Esophagus muscularis mucosa (tissue), 4 donors: ENCODE measurements at regions not wholly inside any gene's neighbourhood (a gene's known extent, or its start where the extent isn't known, plus 50 kb on each side); places are given as distances from the start of the nearest gene placed in this dataset.

Source experiments
- DNase-seq: peaks from one replicate; pipeline ENCODE4 v3.0.0-alpha.2; 2017; ENCODE audit errors: extremely low spot score
- H3K27ac ChIP-seq, 4 donors: fragments of 200-600 bp; sonication (generic); replicated peaks in 1 of 4; 1 replicate in 3 of 4; 2 replicates in 1 of 4; pipeline ENCODE4 v1.5.1; 2016 to 2019; ENCODE audit warnings: mild to moderate bottlenecking in 1 of 4
- H3K27me3 ChIP-seq, 4 donors: fragments of 200-600 bp; sonication (generic); one replicate each; pipeline versions ENCODE4 v1.5.1 to v1.6.0; 2016 to 2019
- H3K36me3 ChIP-seq, 4 donors: fragments of 200-600 bp; sonication (generic); one replicate each; pipeline ENCODE4 v1.5.1; 2016 to 2019
- H3K4me1 ChIP-seq, 4 donors: fragments of 200-600 bp; sonication (generic); one replicate each; pipeline ENCODE4 v1.5.1; 2016 to 2019
- H3K4me3 ChIP-seq, 4 donors: fragments of 200-600 bp; sonication (generic); 1 replicate in 2 of 4; 2 replicates in 2 of 4; pipeline ENCODE4 v1.5.1; 2016 to 2019; ENCODE audit warnings: mild to moderate bottlenecking in 4 of 4, moderate library complexity in 1 of 4
- H3K9me3 ChIP-seq, 4 donors: fragments of 200-600 bp; sonication (generic); 1 replicate in 3 of 4; 2 replicates in 1 of 4; pipeline ENCODE4 v1.5.1; 2016 to 2019
- EP300 ChIP-seq: sonication (generic); formaldehyde crosslinking; IDR thresholded peaks from one replicate; pipeline ENCODE4 v1.6.1; 2017; ENCODE audit warnings: antibody characterized with exemption
- POLR2A ChIP-seq: fragments of 450-650 bp; IDR thresholded peaks from one replicate; pipeline ENCODE4 v1.6.1; 2017; ENCODE audit warnings: antibody characterized with exemption, moderate library complexity, mild to moderate bottlenecking, low read depth
- POLR2AphosphoS5 ChIP-seq, 2 donors: sonication (generic); formaldehyde crosslinking; IDR thresholded peaks; one replicate each; pipeline ENCODE4 v1.6.1; 2017; ENCODE audit warnings: antibody characterized with exemption in 2 of 2
- WGBS: methylation state at CpG from one replicate; pipeline ENCODE4 v1.1.5; 2018; 5-methylcytosine and 5-hydroxymethylcytosine counted together
- intact Hi-C: fragments of 100-400 bp; cut with DNase I; formaldehyde crosslinking; loops from one replicate; pipeline ENCODE4 v1.15.1; 2023
- TF ChIP-seq, protein P1 (sequence below), 3 experiments: fragments of 200-600 bp in 2 of 3; fragments of 450-650 bp in 1 of 3; sonication (generic) in 2 of 3; IDR thresholded peaks; one replicate each; pipeline ENCODE4 v1.5.1; 2017 to 2019; ENCODE audit warnings: antibody characterized with exemption in 3 of 3, mild to moderate bottlenecking in 2 of 3, moderate library complexity in 1 of 3

DNA sequence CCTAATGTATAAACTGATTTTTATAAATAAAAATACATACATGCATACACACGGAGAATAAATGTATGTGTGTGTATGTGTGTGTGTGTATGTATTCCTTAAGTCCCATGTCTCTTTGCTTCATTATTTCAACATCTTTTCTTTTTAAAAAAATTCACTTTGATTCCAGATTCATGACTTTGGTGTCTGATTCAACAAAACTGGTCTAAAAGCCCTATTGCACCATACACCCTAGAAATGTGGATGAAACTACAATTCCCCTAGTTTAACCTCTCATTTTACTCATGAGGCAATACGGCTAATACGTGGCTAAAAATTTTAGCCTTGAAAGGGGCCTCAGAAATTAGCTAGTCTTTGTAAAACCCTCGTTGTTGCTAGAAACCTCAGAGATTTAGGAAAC is 228.1 kb downstream of the ADAMTS9 start:
- TF ChIP-seq, protein P1, sequence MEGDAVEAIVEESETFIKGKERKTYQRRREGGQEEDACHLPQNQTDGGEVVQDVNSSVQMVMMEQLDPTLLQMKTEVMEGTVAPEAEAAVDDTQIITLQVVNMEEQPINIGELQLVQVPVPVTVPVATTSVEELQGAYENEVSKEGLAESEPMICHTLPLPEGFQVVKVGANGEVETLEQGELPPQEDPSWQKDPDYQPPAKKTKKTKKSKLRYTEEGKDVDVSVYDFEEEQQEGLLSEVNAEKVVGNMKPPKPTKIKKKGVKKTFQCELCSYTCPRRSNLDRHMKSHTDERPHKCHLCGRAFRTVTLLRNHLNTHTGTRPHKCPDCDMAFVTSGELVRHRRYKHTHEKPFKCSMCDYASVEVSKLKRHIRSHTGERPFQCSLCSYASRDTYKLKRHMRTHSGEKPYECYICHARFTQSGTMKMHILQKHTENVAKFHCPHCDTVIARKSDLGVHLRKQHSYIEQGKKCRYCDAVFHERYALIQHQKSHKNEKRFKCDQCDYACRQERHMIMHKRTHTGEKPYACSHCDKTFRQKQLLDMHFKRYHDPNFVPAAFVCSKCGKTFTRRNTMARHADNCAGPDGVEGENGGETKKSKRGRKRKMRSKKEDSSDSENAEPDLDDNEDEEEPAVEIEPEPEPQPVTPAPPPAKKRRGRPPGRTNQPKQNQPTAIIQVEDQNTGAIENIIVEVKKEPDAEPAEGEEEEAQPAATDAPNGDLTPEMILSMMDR (IDR thresholded peaks at IDR 0.05): no peak
- TF ChIP-seq POLR2A (no peak), EP300 (no peak), POLR2AphosphoS5 (IDR thresholded peaks at IDR 0.05) (no peak)
- peaks cover 0 to 7% (median 0%) of the 10 kb centered on the region in 4 donors for H3K4me1 ChIP-seq
- no peak overlapping the region for H3K27ac ChIP-seq
- WGBS: 89% methylated on average over 4 of the region's 4 CpGs
- no peaks in the 10 kb centered on the region for H3K36me3 ChIP-seq
- no peak overlapping the region for H3K4me3 ChIP-seq
- H3K9me3 ChIP-seq: no peaks in the 10 kb centered on the region
- no peak for DNase-seq
- intact Hi-C loops: no loop called here
- H3K27me3 ChIP-seq: no peaks in the 10 kb centered on the region

DNA sequence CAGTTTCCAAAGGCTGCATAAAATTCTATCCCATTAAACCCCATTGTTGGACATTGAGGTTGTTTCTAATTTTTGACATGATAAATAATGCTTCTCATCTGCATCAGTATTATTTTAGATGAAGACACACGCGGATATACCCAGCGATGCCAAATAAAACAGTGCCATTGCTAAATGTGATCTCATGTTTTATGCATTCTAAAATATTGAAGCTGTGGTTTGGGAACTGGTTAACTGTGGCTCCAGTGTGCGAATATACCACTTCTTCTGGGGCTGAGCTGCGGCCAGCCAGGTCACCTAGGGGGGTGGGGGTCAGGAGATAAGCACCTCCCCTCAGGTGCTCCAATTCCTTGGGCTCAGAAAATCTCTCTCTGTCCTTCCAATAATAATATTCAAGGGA is 230.0 kb downstream of the ADAMTS9 start:
- Histone ChIP-seq H3K27me3 (no peaks in the 10 kb centered on the region), H3K36me3 (no peaks in the 10 kb centered on the region), H3K27ac (no peak overlapping the region), H3K9me3 (no peaks in the 10 kb centered on the region), H3K4me3 (no peak overlapping the region), H3K4me1 (peaks cover 0 to 7% (median 0%) of the 10 kb centered on the region in 4 donors)
- no peak for DNase-seq
- intact Hi-C loops: no loop called here
- WGBS: 83% methylated on average over 5 of the region's 5 CpGs
- TF ChIP-seq POLR2A (no peak), POLR2AphosphoS5 (IDR thresholded peaks at IDR 0.05) (no peak), EP300 (no peak)
- TF ChIP-seq, protein P1 (IDR thresholded peaks at IDR 0.05): no peak

DNA sequence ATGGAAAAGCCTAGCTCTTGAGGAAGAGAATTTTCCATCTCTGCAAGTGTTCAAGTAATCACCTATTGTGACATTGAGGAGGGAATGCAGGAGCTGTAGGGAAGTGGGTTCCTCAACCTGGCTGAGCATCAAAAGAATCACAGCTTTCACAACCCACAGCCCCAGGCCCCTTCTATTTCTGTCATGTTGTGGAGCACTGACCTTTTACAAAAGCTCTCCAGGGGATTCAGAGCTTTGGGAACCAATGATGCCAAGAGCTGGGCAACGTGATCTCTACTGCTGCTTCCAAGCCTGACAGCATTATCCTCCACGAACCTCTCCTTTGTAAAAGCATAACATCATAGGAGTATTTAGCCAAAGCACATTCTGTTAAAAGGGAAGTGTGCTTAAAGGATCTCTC is 231.1 kb downstream of the ADAMTS9 start:
- TF ChIP-seq POLR2AphosphoS5 (IDR thresholded peaks at IDR 0.05) (no peak), POLR2A (no peak), EP300 (no peak)
- TF ChIP-seq, protein P1 (IDR thresholded peaks at IDR 0.05): no peak
- intact Hi-C loops: no loop called here
- WGBS: 34% methylated on average over 2 of the region's 2 CpGs

DNA sequence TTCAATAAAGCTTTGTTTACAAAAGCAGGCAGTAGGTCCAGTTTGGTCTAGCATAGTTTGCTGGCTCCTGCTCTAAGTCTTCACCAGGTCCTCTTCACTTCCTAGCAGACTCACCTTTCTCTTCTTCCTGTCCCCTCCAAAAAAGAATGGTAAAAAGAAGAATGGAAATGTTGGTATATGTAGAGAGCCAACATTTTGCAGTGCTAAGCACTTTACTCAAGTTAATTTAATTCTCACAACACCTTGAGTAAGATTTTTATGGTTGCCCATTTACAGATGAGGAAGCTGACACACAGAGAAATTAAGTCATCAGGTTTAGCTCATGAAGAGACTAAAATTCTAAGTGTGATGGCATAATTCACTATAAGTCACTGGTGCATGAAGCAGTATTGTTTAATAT is 230.1 kb upstream of the PRICKLE2 start:
- no peaks in the 10 kb centered on the region for H3K4me1 ChIP-seq
- TF ChIP-seq POLR2AphosphoS5 (IDR thresholded peaks at IDR 0.05) (no peak), POLR2A (no peak), EP300 (no peak)
- TF ChIP-seq, protein P1 (IDR thresholded peaks at IDR 0.05): no peak
- no peak for DNase-seq
- no peaks in the 10 kb centered on the region for H3K27me3 ChIP-seq
- intact Hi-C loops: no loop called here
- H3K4me3 ChIP-seq: no peak overlapping the region
- H3K9me3 ChIP-seq: no peaks in the 10 kb centered on the region
- H3K27ac ChIP-seq: no peak overlapping the region
- no peaks in the 10 kb centered on the region for H3K36me3 ChIP-seq

More for the DNA sequence above, 231.1 kb downstream of the ADAMTS9 start:
- no peaks in the 10 kb centered on the region for H3K4me1 ChIP-seq
- H3K27ac ChIP-seq: no peak overlapping the region
- H3K4me3 ChIP-seq: no peak overlapping the region
- no peaks in the 10 kb centered on the region for H3K36me3 ChIP-seq
- no peaks in the 10 kb centered on the region for H3K27me3 ChIP-seq
- no peaks in the 10 kb centered on the region for H3K9me3 ChIP-seq
- no peak for DNase-seq

DNA sequence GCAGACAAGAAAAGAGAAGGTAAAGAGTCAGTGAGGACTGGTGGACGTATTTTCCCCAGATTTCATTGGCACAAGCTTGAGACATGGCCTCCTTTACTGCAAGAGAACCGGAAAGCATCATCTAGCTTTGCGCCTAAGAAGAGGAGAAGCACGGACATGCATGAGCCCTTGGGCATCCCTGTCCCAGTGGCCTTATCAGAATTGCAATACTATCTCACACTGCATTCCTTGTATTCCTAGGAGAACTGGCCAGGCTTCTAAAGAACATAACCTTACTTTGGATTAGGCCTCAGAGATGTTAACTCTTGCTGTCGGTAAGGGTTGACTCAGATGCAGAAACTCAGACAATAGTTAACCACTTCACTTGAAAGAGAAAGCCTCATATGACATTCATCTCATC is 229.5 kb upstream of the PRICKLE2 start:
- no peaks in the 10 kb centered on the region for H3K36me3 ChIP-seq

More for the DNA sequence above, 229.5 kb upstream of the PRICKLE2 start:
- no peaks in the 10 kb centered on the region for H3K4me1 ChIP-seq
- 90% methylated on average over 5 of the region's 5 CpGs for WGBS
- TF ChIP-seq, protein P1 (IDR thresholded peaks at IDR 0.05): no peak
- TF ChIP-seq POLR2A (no peak), EP300 (no peak), POLR2AphosphoS5 (IDR thresholded peaks at IDR 0.05) (no peak)
- no peak overlapping the region for H3K27ac ChIP-seq
- DNase-seq: no peak
- H3K4me3 ChIP-seq: no peak overlapping the region
- no peaks in the 10 kb centered on the region for H3K27me3 ChIP-seq
- H3K9me3 ChIP-seq: no peaks in the 10 kb centered on the region
- intact Hi-C loops: no loop called here
